ENCODE measurements at regions not wholly inside any gene's neighbourhood (a gene's known extent, or its start where the extent isn't known, plus 50 kb on each side); places are given as distances from the start of the nearest gene placed in this dataset.

- no peak for TF ChIP-seq CTCF (IDR thresholded peaks at IDR 0.05)
- no peak for TF ChIP-seq POLR2A (IDR thresholded peaks at IDR 0.05)
These were observed 974.1 kb upstream of the ACVR2A start for GRCh38 chr2:146870691-146871090.

Measured in uterus (tissue), 2 donors.